Lower leg skin (tissue), 3 donors: ENCODE measurements at regions not wholly inside any gene's neighbourhood (a gene's known extent, or its start where the extent isn't known, plus 50 kb on each side); places are given as distances from the start of the nearest gene placed in this dataset.

Experiments
- POLR2A ChIP-seq, 2 donors: fragments of 450-650 bp; IDR thresholded peaks; one replicate each; pipeline ENCODE4 v1.6.1; 2016 to 2017; ENCODE audit warnings: antibody characterized with exemption in 2 of 2, mild to moderate bottlenecking in 1 of 2, moderate library complexity in 1 of 2
- TF ChIP-seq, protein P1 (sequence below), 3 donors: fragments of 450-650 bp; IDR thresholded peaks; one replicate each; pipeline ENCODE4 v1.5.1; 2016; ENCODE audit warnings: antibody characterized with exemption in 3 of 3, mild to moderate bottlenecking in 3 of 3, moderate library complexity in 2 of 3

DNA sequence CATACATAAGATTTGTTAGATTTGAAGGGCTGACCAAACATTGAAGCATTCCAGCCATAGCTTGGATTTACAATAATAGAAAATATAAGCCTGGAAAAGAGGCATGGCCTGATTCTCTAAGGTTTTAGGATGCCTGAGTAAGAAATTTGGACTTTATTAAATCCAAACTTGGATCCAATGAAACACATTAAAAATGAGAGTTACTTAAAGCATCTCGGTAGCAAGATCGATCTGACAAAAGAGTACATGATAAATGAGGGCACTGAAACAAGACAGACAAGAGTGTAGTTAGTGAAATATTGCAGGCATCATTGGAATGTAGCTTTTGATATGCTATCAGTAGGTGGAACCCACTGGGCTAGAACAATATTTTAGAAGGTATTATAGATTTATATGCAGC, 855.7 kb upstream of the DPPA4 start:
- TF ChIP-seq, protein P1, sequence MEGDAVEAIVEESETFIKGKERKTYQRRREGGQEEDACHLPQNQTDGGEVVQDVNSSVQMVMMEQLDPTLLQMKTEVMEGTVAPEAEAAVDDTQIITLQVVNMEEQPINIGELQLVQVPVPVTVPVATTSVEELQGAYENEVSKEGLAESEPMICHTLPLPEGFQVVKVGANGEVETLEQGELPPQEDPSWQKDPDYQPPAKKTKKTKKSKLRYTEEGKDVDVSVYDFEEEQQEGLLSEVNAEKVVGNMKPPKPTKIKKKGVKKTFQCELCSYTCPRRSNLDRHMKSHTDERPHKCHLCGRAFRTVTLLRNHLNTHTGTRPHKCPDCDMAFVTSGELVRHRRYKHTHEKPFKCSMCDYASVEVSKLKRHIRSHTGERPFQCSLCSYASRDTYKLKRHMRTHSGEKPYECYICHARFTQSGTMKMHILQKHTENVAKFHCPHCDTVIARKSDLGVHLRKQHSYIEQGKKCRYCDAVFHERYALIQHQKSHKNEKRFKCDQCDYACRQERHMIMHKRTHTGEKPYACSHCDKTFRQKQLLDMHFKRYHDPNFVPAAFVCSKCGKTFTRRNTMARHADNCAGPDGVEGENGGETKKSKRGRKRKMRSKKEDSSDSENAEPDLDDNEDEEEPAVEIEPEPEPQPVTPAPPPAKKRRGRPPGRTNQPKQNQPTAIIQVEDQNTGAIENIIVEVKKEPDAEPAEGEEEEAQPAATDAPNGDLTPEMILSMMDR (IDR thresholded peaks at IDR 0.05) = no peak
- TF ChIP-seq POLR2A (IDR thresholded peaks at IDR 0.05) = no peak
